IMR-90 (cell line): ENCODE measurements at regions not wholly inside any gene's neighbourhood (a gene's known extent, or its start where the extent isn't known, plus 50 kb on each side); places are given as distances from the start of the nearest gene placed in this dataset.

Source experiments
- ATAC-seq: fragments of 200-7000 bp; cut with Tn5 transposase; 2 replicates; pipeline ENCODE4 v1.9.1; 2020; ENCODE audit warnings: low read depth, mild to moderate bottlenecking, moderate library complexity
- BruUV-seq: library from RNA; stranded (reverse); fragments of 400-500 nt; replicated peaks from 2 replicates; lab custom pipeline; 2021; lab: Mats Ljungman, UMichigan
- CTCF ChIA-PET: fragments of 300-600 bp; formaldehyde crosslinking; extraction: SDS; loops from one replicate; lab custom pipeline; 2021; ENCODE audit warnings: antibody characterized with exemption; lab: Yijun Ruan, JAX
- POLR2A ChIA-PET: fragments of 300-600 bp; sonication (Branson Sonifier 250); formaldehyde crosslinking; loops from one replicate; lab custom pipeline; 2022; ENCODE audit warnings: antibody characterized with exemption; ENCODE audit not compliant: unreplicated experiment; lab: Charles Lee
- DNase-seq: peaks from one replicate; pipeline ENCODE4 v3.0.0; 2013
- H2AFZ ChIP-seq: replicated peaks from 2 replicates; pipeline ENCODE3; 2013; ENCODE audit warnings: low read length, mild to moderate bottlenecking; ENCODE audit not compliant: poor library complexity
- H2AK5ac ChIP-seq: 2 replicates; pipeline ENCODE4 v1.6.1; 2013; ENCODE audit warnings: low read depth, low read length, inconsistent platforms
- H2AK9ac ChIP-seq: replicated peaks from 2 replicates; pipeline ENCODE3; 2013; ENCODE audit warnings: mild to moderate bottlenecking, low read depth, low read length, moderate library complexity; ENCODE audit not compliant: poor library complexity
- H2BK120ac ChIP-seq: 2 replicates; pipeline ENCODE4 v1.6.1; 2013; ENCODE audit warnings: low read depth, low read length, inconsistent platforms
- H2BK15ac ChIP-seq: 3 replicates; pipeline ENCODE4 v1.6.1; 2013; ENCODE audit warnings: low read depth, low read length, inconsistent platforms
- H2BK20ac ChIP-seq: 2 replicates; pipeline ENCODE4 v1.6.1; 2013; ENCODE audit warnings: low read depth, mild to moderate bottlenecking, inconsistent platforms, low read length, moderate library complexity
- H2BK5ac ChIP-seq: 2 replicates; pipeline ENCODE4 v1.6.1; 2013; ENCODE audit warnings: mild to moderate bottlenecking, low read depth, low read length, inconsistent platforms; ENCODE audit not compliant: poor library complexity, severe bottlenecking
- H3K14ac ChIP-seq: replicated peaks from 2 replicates; pipeline ENCODE4 v1.6.1; 2013; ENCODE audit warnings: low read depth, low read length, inconsistent platforms
- H3K18ac ChIP-seq: 2 replicates; pipeline ENCODE4 v1.6.1; 2013; ENCODE audit warnings: low read depth, low read length, control low read depth
- H3K23ac ChIP-seq: 2 replicates; pipeline ENCODE4 v1.6.1; 2013; ENCODE audit warnings: low read depth, low read length, inconsistent platforms
- H3K27ac ChIP-seq: 2 replicates; pipeline ENCODE4 v1.5.1; 2013; ENCODE audit warnings: mild to moderate bottlenecking, control low read depth, low read length; ENCODE audit not compliant: insufficient read depth
- H3K27me3 ChIP-seq: 2 replicates; pipeline ENCODE4 v1.6.1; 2013; ENCODE audit warnings: low read length; ENCODE audit not compliant: control insufficient read depth, insufficient read depth
- H3K36me3 ChIP-seq: 2 replicates; pipeline ENCODE4 v1.6.1; 2013; ENCODE audit warnings: low read length, mixed read lengths; ENCODE audit not compliant: control insufficient read depth, insufficient read depth
- H3K4ac ChIP-seq: 2 replicates; pipeline ENCODE4 v1.6.1; 2013; ENCODE audit warnings: low read depth, low read length, inconsistent platforms
- H3K4me1 ChIP-seq: 2 replicates; pipeline ENCODE4 v1.6.1; 2013; ENCODE audit warnings: low read length, mixed read lengths; ENCODE audit not compliant: control insufficient read depth, insufficient read depth
- H3K4me2 ChIP-seq: 2 replicates; pipeline ENCODE4 v1.6.1; 2013; ENCODE audit warnings: low read depth, mild to moderate bottlenecking, control low read depth, low read length, moderate library complexity
- H3K4me3 ChIP-seq: 2 replicates; pipeline ENCODE4 v1.5.1; 2013; ENCODE audit warnings: low read depth, mild to moderate bottlenecking, control low read depth, low read length, moderate library complexity; ENCODE audit not compliant: insufficient read depth
- H3K56ac ChIP-seq: 2 replicates; pipeline ENCODE4 v1.6.1; 2013; ENCODE audit warnings: low read length, inconsistent platforms; ENCODE audit not compliant: insufficient read depth; ENCODE audit errors: extremely low read depth
- H3K79me1 ChIP-seq, 2 experiments: 2 replicates each; pipeline ENCODE4 v1.6.1; 2013; ENCODE audit warnings: low read length in 2 of 2, inconsistent platforms in 1 of 2, low read depth in 1 of 2
- H3K9ac ChIP-seq: 2 replicates; pipeline ENCODE4 v1.6.1; 2013; ENCODE audit warnings: low read depth, low read length, control low read depth
- H3K9me1 ChIP-seq: 2 replicates; pipeline ENCODE4 v1.6.1; 2013; ENCODE audit warnings: low read length, inconsistent platforms; ENCODE audit not compliant: insufficient read depth
- H3K9me3 ChIP-seq: 2 replicates; pipeline ENCODE4 v1.6.1; 2013; ENCODE audit warnings: low read length; ENCODE audit not compliant: control insufficient read depth, insufficient read depth
- H4K20me1 ChIP-seq: 2 replicates; pipeline ENCODE4 v1.6.1; 2013; ENCODE audit warnings: low read length, inconsistent platforms; ENCODE audit not compliant: insufficient read depth
- H4K5ac ChIP-seq: 2 replicates; pipeline ENCODE4 v1.6.1; 2013; ENCODE audit warnings: mild to moderate bottlenecking, low read depth, low read length, control low read depth
- H4K8ac ChIP-seq, 2 experiments: 2 replicates each; pipeline ENCODE4 v1.6.1; 2013; ENCODE audit warnings: low read depth in 2 of 2, low read length in 2 of 2, control low read depth in 1 of 2, inconsistent platforms in 1 of 2
- H4K91ac ChIP-seq: 2 replicates; pipeline ENCODE4 v1.6.1; 2013; ENCODE audit warnings: low read depth, low read length, inconsistent platforms; ENCODE audit not compliant: insufficient read depth
- CEBPB ChIP-seq: IDR thresholded peaks from 2 replicates; pipeline ENCODE4 v1.6.1; 2012; ENCODE audit warnings: low read depth, low read length, improper control_type of control experiment
- FOS ChIP-seq: fragments of 150-350 bp; IDR thresholded peaks from 2 replicates; pipeline ENCODE4 v1.6.1; 2016; ENCODE audit warnings: low read depth, low read length
- MAFK ChIP-seq: IDR thresholded peaks from 2 replicates; pipeline ENCODE4 v1.6.1; 2012; ENCODE audit warnings: low read depth, low read length, improper control_type of control experiment
- MAZ ChIP-seq: IDR thresholded peaks from 2 replicates; pipeline ENCODE4 v1.6.1; 2012; ENCODE audit warnings: low read depth, mild to moderate bottlenecking, low read length, improper control_type of control experiment, moderate library complexity, borderline replicate concordance
- MXI1 ChIP-seq: IDR thresholded peaks from 2 replicates; pipeline ENCODE4 v1.6.1; 2012; ENCODE audit warnings: low read depth, mild to moderate bottlenecking, low read length, moderate library complexity, borderline replicate concordance
- RAD21 ChIP-seq: IDR thresholded peaks from 2 replicates; pipeline ENCODE4 v1.6.1; 2012; ENCODE audit warnings: low read length, improper control_type of control experiment
- RFX5 ChIP-seq: IDR thresholded peaks from 2 replicates; pipeline ENCODE4 v1.8.0; 2012; ENCODE audit warnings: low read depth, mild to moderate bottlenecking, low read length, moderate library complexity
- WGBS, 2 experiments: methylation state at CpG; one replicate each; pipeline versions ENCODE4 v1.1.5 to v1.1.7; 2013; ENCODE audit warnings: missing lambda C conversion rate in 2 of 2; ENCODE audit not compliant: insufficient read length in 1 of 2; ENCODE audit errors: extremely low coverage in 2 of 2; 5-methylcytosine and 5-hydroxymethylcytosine counted together
- dilution Hi-C: fragments of 300-500 bp; cut with HindIII; formaldehyde crosslinking; loops from one replicate; pipeline ENCODE4 v1.14.3; 2018; ENCODE audit warnings: low sequenced_read_pairs; ENCODE audit not compliant: unreplicated experiment
- in situ Hi-C: fragments of 300-500 bp; cut with MboI; formaldehyde crosslinking; loops from 3 replicates; pipeline ENCODE4 v1.14.3; 2019; ENCODE audit warnings: low sequenced_read_pairs, inconsistent platforms, mixed read lengths
- intact Hi-C: fragments of 100-400 bp; cut with micrococcal nuclease; formaldehyde crosslinking; loops from 2 replicates; pipeline ENCODE4 v1.10.0; 2022
- TF ChIP-seq, protein P1 (sequence below): conservative IDR thresholded peaks from 2 replicates; pipeline ENCODE4 v1.5.1; 2012; ENCODE audit warnings: mild to moderate bottlenecking, low read depth, low read length, improper control_type of control experiment

DNA sequence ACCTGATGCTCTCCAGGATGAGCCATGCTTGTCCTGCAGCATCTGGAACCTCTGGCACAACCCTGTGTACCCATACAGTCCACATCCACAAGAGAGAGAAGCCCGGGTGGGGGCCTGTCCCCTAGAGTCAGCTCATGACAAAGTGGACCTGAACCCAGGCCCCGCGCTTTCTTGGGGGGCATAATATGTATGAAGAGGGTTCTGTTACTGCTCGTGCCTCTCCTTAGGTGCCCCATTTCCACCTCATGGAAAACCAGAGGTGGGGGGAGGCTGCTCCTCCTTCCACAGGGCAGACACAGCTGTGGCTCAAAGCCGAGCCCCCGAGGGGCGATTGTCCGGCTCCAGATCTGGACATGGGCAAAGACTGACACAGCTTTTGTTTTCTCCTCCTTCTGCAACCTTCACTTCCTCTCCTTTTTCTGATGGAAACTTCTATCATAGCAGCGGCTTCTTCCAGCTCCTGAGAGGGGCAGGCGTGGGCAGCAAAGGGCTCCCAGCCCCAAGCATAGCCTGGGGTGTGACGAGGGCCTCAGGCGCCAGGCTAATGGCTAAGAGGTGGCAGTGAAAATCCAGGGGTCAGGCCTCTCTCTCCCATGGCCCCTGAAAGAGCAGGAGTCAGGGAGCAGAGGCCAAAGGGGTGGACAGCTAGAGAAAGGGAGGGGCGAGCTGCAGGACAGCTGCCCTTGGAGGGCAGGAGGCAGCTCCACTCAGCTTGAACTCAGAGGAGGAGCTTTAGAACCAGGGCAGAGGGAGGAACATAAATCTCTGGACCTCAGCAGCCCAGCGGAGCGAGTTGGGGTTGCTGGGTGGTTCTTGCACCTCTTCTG lies 155.5 kb downstream of the ZFP36L2 start:
- H3K4me3 ChIP-seq = no peak overlapping the region
- peak overlapping the region; percentile 83 for H4K91ac ChIP-seq
- peak overlapping the region; percentile 43; the same call in 1 of the 2 replicates for H4K5ac ChIP-seq
- H4K8ac ChIP-seq = peak overlapping the region; percentile 48 to 82; a peak in 3 of 4 replicates
- intact Hi-C loops (no loop called here), in situ Hi-C loops (loop anchor here (10.0 kb wide), 1 partner anchor 154 kb away; the partner anchor contains the start of gene ZFP36L2), dilution Hi-C loops (no loop called here)
- ATAC-seq (no peak), DNase-seq (no peak)
- H3K9me3 ChIP-seq = no peaks in the 10 kb centered on the region
- H3K14ac ChIP-seq = peak overlapping the region; percentile 64
- H3K4ac ChIP-seq = peak overlapping the region; percentile 92
- WGBS, 2 experiments = 100% methylated on average over 2 of the region's 15 CpGs; no CpG with 5 or more reads in 1 of the 2 experiments
- peak overlapping the region; percentile 63 for H2AK9ac ChIP-seq
- H3K56ac ChIP-seq = peak overlapping the region; percentile 30; the same call in 1 of the 2 replicates
- peak overlapping the region; percentile 96 for H2BK120ac ChIP-seq
- no peaks in the 10 kb centered on the region for H3K27me3 ChIP-seq
- ChIA-PET CTCF (interaction anchor here (0.6 kb wide), 1 partner anchor 61 kb away, joined by 3 read pairs; no protein-coding TSS in a partner anchor), POLR2A (interaction anchor here (0.6 kb wide), 1 partner anchor 12 kb away, joined by 3 read pairs; no protein-coding TSS in a partner anchor)
- peak overlapping the region; percentile 78 for H2AFZ ChIP-seq
- no peak for TF ChIP-seq MXI1
- TF ChIP-seq, protein P1, sequence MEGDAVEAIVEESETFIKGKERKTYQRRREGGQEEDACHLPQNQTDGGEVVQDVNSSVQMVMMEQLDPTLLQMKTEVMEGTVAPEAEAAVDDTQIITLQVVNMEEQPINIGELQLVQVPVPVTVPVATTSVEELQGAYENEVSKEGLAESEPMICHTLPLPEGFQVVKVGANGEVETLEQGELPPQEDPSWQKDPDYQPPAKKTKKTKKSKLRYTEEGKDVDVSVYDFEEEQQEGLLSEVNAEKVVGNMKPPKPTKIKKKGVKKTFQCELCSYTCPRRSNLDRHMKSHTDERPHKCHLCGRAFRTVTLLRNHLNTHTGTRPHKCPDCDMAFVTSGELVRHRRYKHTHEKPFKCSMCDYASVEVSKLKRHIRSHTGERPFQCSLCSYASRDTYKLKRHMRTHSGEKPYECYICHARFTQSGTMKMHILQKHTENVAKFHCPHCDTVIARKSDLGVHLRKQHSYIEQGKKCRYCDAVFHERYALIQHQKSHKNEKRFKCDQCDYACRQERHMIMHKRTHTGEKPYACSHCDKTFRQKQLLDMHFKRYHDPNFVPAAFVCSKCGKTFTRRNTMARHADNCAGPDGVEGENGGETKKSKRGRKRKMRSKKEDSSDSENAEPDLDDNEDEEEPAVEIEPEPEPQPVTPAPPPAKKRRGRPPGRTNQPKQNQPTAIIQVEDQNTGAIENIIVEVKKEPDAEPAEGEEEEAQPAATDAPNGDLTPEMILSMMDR = no peak
- TF ChIP-seq RFX5 = no peak
- no peak for TF ChIP-seq FOS
- TF ChIP-seq RAD21 = no peak
- no peak for TF ChIP-seq CEBPB
- TF ChIP-seq MAFK = no peak
- no peak for TF ChIP-seq MAZ
- peaks cover 0 to 17% of the 10 kb centered on the region in 2 experiments; a peak in 2 of 4 replicates for H3K79me1 ChIP-seq
- H2BK20ac ChIP-seq = peak overlapping the region; percentile 98
- no peaks in the 10 kb centered on the region for H3K36me3 ChIP-seq
- peak overlapping the region; percentile 54; the same call in 1 of the 2 replicates for H3K18ac ChIP-seq
- H2BK5ac ChIP-seq = no peak overlapping the region
- peaks cover 33% of the 10 kb centered on the region for H3K9me1 ChIP-seq
- H3K4me1 ChIP-seq = peaks cover 35% of the 10 kb centered on the region
- no peak overlapping the region for H3K23ac ChIP-seq
- no peaks in the 10 kb centered on the region for H4K20me1 ChIP-seq
- peak overlapping the region; percentile 61; the same call in 1 of the 2 replicates for H3K27ac ChIP-seq
- H3K4me2 ChIP-seq = no peak overlapping the region
- peak overlapping the region; percentile 79 for H2AK5ac ChIP-seq
- BruUV-seq = no TSS peak
- H3K9ac ChIP-seq = peak overlapping the region; percentile 14; the same call in 1 of the 2 replicates
- peak overlapping the region; percentile 85; the same call in 2 of the 3 replicates for H2BK15ac ChIP-seq
